ENCODE measurements at regions not wholly inside any gene's neighbourhood (a gene's known extent, or its start where the extent isn't known, plus 50 kb on each side); places are given as distances from the start of the nearest gene placed in this dataset.

GRCh38 chr2:187117483-187117882, 268.5 kb upstream of the ZSWIM2 start:
- TF ChIP-seq RAD51 (IDR thresholded peaks at IDR 0.05; ENCODE audit: borderline replicate concordance, low read depth) (no peak), MTA3 (IDR thresholded peaks at IDR 0.05; ENCODE audit: borderline replicate concordance) (no peak), CSDE1 (IDR thresholded peaks at IDR 0.05) (no peak)
- TF ChIP-seq, protein P1, sequence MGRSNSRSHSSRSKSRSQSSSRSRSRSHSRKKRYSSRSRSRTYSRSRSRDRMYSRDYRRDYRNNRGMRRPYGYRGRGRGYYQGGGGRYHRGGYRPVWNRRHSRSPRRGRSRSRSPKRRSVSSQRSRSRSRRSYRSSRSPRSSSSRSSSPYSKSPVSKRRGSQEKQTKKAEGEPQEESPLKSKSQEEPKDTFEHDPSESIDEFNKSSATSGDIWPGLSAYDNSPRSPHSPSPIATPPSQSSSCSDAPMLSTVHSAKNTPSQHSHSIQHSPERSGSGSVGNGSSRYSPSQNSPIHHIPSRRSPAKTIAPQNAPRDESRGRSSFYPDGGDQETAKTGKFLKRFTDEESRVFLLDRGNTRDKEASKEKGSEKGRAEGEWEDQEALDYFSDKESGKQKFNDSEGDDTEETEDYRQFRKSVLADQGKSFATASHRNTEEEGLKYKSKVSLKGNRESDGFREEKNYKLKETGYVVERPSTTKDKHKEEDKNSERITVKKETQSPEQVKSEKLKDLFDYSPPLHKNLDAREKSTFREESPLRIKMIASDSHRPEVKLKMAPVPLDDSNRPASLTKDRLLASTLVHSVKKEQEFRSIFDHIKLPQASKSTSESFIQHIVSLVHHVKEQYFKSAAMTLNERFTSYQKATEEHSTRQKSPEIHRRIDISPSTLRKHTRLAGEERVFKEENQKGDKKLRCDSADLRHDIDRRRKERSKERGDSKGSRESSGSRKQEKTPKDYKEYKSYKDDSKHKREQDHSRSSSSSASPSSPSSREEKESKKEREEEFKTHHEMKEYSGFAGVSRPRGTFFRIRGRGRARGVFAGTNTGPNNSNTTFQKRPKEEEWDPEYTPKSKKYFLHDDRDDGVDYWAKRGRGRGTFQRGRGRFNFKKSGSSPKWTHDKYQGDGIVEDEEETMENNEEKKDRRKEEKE (IDR thresholded peaks at IDR 0.05; ENCODE audit: borderline replicate concordance in 1 of 2, control insufficient read depth in 1 of 2, low read depth in 2 of 2, low read length in 1 of 2): no peak
- WGBS (ENCODE audit: insufficient coverage, low coverage, missing lambda C conversion rate): 17% methylated on average over 1 of the region's 1 CpG
- H3K9me3 ChIP-seq (replicated peaks; ENCODE audit: control insufficient read depth, insufficient read depth, low read depth, low read length): no peaks in the 10 kb centered on the region
- H3K27ac ChIP-seq (ENCODE audit: extremely low read depth, low read depth, low read length): no peak overlapping the region
- ChIA-PET POLR2A (no interaction called here), CTCF (ENCODE audit: low intra/inter-chr PET ratio) (no interaction called here)
- ATAC-seq (peak; percentile 63), DNase-seq (ENCODE audit: extremely low read depth in 1 of 4, low spot score in 3 of 4) (no peak), FAIRE-seq (no peak)
- no peak overlapping the region for H3K9ac ChIP-seq (ENCODE audit: insufficient read depth in 1 of 2, low read depth in 2 of 2, low read length in 2 of 2)
- in situ Hi-C loops (cut with MboI): no loop called here
- H3K4me3 ChIP-seq: no peak overlapping the region
- H3K9me1 ChIP-seq (ENCODE audit: control insufficient read depth, insufficient read depth, low read length): no peaks in the 10 kb centered on the region
- no peaks in the 10 kb centered on the region for H4K20me1 ChIP-seq (replicated peaks; ENCODE audit: control insufficient read depth, insufficient read depth, low read length)
- H2AFZ ChIP-seq (ENCODE audit: low read depth, low read length): no peak overlapping the region
- no peaks in the 10 kb centered on the region for H3K79me2 ChIP-seq (ENCODE audit: control insufficient read depth, insufficient read depth, low read length)
- H3K4me1 ChIP-seq (replicated peaks in 1 of 2; ENCODE audit: control insufficient read depth in 2 of 2, insufficient read depth in 2 of 2, low read length in 2 of 2): no peaks in the 10 kb centered on the region
- no TSS peak for BruUV-seq (replicated peaks)
- H3K4me2 ChIP-seq (ENCODE audit: insufficient read depth, low read length): no peak overlapping the region
- no peaks in the 10 kb centered on the region for H3K27me3 ChIP-seq (ENCODE audit: control insufficient read depth in 2 of 2, insufficient read depth in 2 of 2, low read length in 2 of 2)
- no peaks in the 10 kb centered on the region for H3K36me3 ChIP-seq (ENCODE audit: control insufficient read depth, insufficient read depth, low read length)
- intact Hi-C loops (cut with micrococcal nuclease): no loop called here

All from K562 (cell line).